CD4-positive, alpha-beta memory T cell (primary cell): ENCODE measurements at regions not wholly inside any gene's neighbourhood (a gene's known extent, or its start where the extent isn't known, plus 50 kb on each side); places are given as distances from the start of the nearest gene placed in this dataset.

Experiments
- CTCF ChIA-PET: fragments of 350-600 bp; sonication (Branson Sonifier 250); formaldehyde crosslinking; loops from one replicate; lab custom pipeline; 2021; ENCODE audit warnings: inconsistent platforms; ENCODE audit not compliant: partially characterized antibody; lab: Charles Lee
- POLR2A ChIA-PET: fragments of 350-600 bp; sonication (Branson Sonifier 250); formaldehyde crosslinking; loops from one replicate; lab custom pipeline; 2021; ENCODE audit not compliant: partially characterized antibody; lab: Charles Lee
- DNase-seq, 5 donors: peaks; one replicate each; pipeline versions ENCODE4 v3.0.0 to v3.0.0-alpha.2; 2020 to 2022; ENCODE audit warnings: mixed read lengths in 1 of 5
- H3K27ac ChIP-seq: one replicate; pipeline ENCODE4 v1.7.0; 2013; ENCODE audit warnings: low read depth, low read length
- H3K27me3 ChIP-seq: 2 replicates; pipeline ENCODE4 v1.7.0; 2013; ENCODE audit warnings: mild to moderate bottlenecking, low read length, moderate library complexity; ENCODE audit not compliant: insufficient read depth
- H3K36me3 ChIP-seq: 2 replicates; pipeline ENCODE4 v1.7.0; 2013; ENCODE audit warnings: mild to moderate bottlenecking, low read length, moderate library complexity; ENCODE audit not compliant: insufficient read depth
- H3K4me1 ChIP-seq: 2 replicates; pipeline ENCODE4 v1.7.0; 2013; ENCODE audit warnings: mild to moderate bottlenecking, low read length, moderate library complexity; ENCODE audit not compliant: insufficient read depth
- H3K4me3 ChIP-seq, 2 donors: one replicate each; pipeline ENCODE4 v1.7.0; 2013; ENCODE audit warnings: low read length in 2 of 2, mild to moderate bottlenecking in 1 of 2
- H3K9me3 ChIP-seq, 2 donors: one replicate each; pipeline ENCODE4 v1.7.0; 2013; ENCODE audit warnings: low read length in 2 of 2, control low read depth in 1 of 2; ENCODE audit not compliant: control insufficient read depth in 1 of 2
- H3K27ac Mint-ChIP-seq, 7 donors: one replicate each; pipeline ENCODE4 v1.8.0; 2020 to 2021; ENCODE audit warnings: mixed read lengths in 7 of 7, mild to moderate bottlenecking in 6 of 7, inconsistent platforms in 3 of 7, moderate library complexity in 3 of 7
- H3K27me3 Mint-ChIP-seq, 2 donors: one replicate each; pipeline ENCODE4 v1.8.0; 2020 to 2021; ENCODE audit warnings: mixed read lengths in 2 of 2
- H3K36me3 Mint-ChIP-seq, 2 donors: one replicate each; pipeline ENCODE4 v1.8.0; 2020 to 2021; ENCODE audit warnings: mixed read lengths in 2 of 2, inconsistent platforms in 1 of 2, mild to moderate bottlenecking in 1 of 2
- H3K4me1 Mint-ChIP-seq, 4 donors: one replicate each; pipeline ENCODE4 v1.8.0; 2020 to 2021; ENCODE audit warnings: mixed read lengths in 4 of 4, mild to moderate bottlenecking in 1 of 4
- H3K4me3 Mint-ChIP-seq, 8 donors: one replicate each; pipeline ENCODE4 v1.8.0; 2020 to 2021; ENCODE audit warnings: mixed read lengths in 8 of 8, mild to moderate bottlenecking in 7 of 8, moderate library complexity in 6 of 8, inconsistent platforms in 3 of 8
- H3K9me3 Mint-ChIP-seq, 8 donors: one replicate each; pipeline ENCODE4 v1.8.0; 2020 to 2021; ENCODE audit warnings: mixed read lengths in 8 of 8, mild to moderate bottlenecking in 5 of 8, inconsistent platforms in 3 of 8, moderate library complexity in 1 of 8
- intact Hi-C: fragments of 100-400 bp; cut with micrococcal nuclease; formaldehyde crosslinking; loops from one replicate; pipeline ENCODE4 v1.15.1; 2023

DNA sequence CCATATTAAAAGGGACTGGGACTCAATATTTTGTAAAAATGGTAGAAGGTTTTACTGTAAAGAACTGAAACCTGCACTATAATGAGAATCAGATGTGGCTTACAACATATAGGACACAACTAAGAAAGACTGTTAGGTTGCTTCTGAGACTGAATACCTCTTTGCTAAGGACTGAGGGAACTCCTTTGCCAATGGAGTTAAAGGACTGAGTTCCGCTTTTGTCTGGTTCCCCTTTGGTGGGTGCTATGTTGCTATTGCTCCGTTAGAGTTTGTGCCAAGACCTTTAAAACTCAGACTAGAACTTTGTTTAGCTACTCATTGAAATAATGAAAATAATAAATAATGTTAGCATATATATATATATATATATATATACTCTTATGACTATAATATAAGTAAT is 147.8 kb upstream of the KCNMB2 start:
- H3K36me3 Mint-ChIP-seq = no peaks in the 10 kb centered on the region
- Histone ChIP-seq H3K27me3 (no peaks in the 10 kb centered on the region), H3K27ac (no peak overlapping the region), H3K4me1 (no peaks in the 10 kb centered on the region), H3K4me3 (no peak overlapping the region), H3K36me3 (no peaks in the 10 kb centered on the region), H3K9me3 (no peaks in the 10 kb centered on the region)
- no peaks in the 10 kb centered on the region for H3K9me3 Mint-ChIP-seq
- H3K4me3 Mint-ChIP-seq = no peak overlapping the region
- H3K27ac Mint-ChIP-seq = no peak overlapping the region
- DNase-seq = no peak
- intact Hi-C loops = loop anchor here (10.0 kb wide), 1 partner anchor 1194 kb away; the partner anchor contains the start of gene TBL1XR1
- peaks cover 9 to 12% of the 10 kb centered on the region in 2 donors for H3K27me3 Mint-ChIP-seq
- ChIA-PET POLR2A (no interaction called here), CTCF (no interaction called here)
- no peaks in the 10 kb centered on the region for H3K4me1 Mint-ChIP-seq

DNA sequence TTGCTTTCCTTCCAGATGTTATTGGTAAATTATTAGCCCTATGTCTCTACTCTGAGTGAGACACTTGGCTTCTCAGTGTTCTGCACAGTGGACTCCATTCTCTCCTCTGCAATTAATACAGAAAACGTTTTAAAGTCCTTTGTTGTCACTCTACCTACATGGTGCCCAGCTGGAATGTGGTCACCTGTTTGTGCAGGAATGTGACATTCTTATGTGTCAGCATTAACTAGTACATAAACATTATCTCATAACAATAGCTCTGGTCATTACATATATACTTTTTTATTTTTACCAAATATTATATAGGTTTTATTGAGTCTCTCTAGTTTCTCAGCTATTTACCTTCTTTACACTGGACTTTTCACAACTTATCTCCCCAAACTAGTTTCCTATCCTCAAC is 147.0 kb upstream of the KCNMB2 start:
- H3K4me3 Mint-ChIP-seq = no peak overlapping the region
- ChIA-PET POLR2A (no interaction called here), CTCF (no interaction called here)
- intact Hi-C loops = loop anchor here (10.0 kb wide), 1 partner anchor 1194 kb away; the partner anchor contains the start of gene TBL1XR1
- H3K36me3 ChIP-seq = no peaks in the 10 kb centered on the region
- no peaks in the 10 kb centered on the region for H3K4me1 Mint-ChIP-seq
- H3K27me3 Mint-ChIP-seq = peaks cover 9 to 12% of the 10 kb centered on the region in 2 donors
- H3K4me1 ChIP-seq = no peaks in the 10 kb centered on the region
- peak overlapping the region in 1 of 7 donors; percentile 22 for H3K27ac Mint-ChIP-seq
- H3K36me3 Mint-ChIP-seq = no peaks in the 10 kb centered on the region
- H3K27me3 ChIP-seq = no peaks in the 10 kb centered on the region
- no peaks in the 10 kb centered on the region for H3K9me3 Mint-ChIP-seq
- DNase-seq = no peak
- H3K4me3 ChIP-seq = no peak overlapping the region
- no peak overlapping the region for H3K27ac ChIP-seq
- H3K9me3 ChIP-seq = no peaks in the 10 kb centered on the region

DNA sequence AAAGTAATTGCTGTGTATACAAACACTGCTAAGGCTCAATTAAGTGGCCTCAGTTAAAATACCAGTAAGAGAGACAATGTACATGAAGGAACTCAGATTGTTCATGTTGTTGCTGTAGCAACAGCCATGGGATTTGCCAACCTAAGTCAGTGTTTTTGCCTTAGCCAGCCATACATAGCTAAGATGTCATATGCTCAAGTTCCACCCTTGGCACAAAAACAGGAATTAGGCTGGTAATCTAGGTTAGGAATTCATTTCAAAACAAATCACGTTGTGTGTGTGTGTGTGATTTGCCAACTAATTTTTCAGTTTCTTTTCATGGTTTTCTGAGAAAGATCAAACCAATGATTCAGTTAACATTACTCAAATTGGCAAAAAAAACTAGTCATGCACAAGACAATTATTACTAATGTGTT is 143.7 kb upstream of the KCNMB2 start:
- Histone ChIP-seq H3K4me3 (no peak overlapping the region), H3K27me3 (no peaks in the 10 kb centered on the region), H3K36me3 (no peaks in the 10 kb centered on the region), H3K27ac (no peak overlapping the region), H3K4me1 (no peaks in the 10 kb centered on the region), H3K9me3 (no peaks in the 10 kb centered on the region)
- ChIA-PET POLR2A (no interaction called here), CTCF (interaction anchor here (1.1 kb wide), 1 partner anchor 1519 kb away, joined by 3 read pairs; no protein-coding TSS in a partner anchor)
- intact Hi-C loops = no loop called here
- no peaks in the 10 kb centered on the region for H3K9me3 Mint-ChIP-seq
- H3K27me3 Mint-ChIP-seq = peaks cover 5% of the 10 kb centered on the region in 2 donors
- H3K36me3 Mint-ChIP-seq = no peaks in the 10 kb centered on the region
- H3K27ac Mint-ChIP-seq = no peak overlapping the region
- no peak overlapping the region for H3K4me3 Mint-ChIP-seq
- no peak for DNase-seq
- H3K4me1 Mint-ChIP-seq = no peaks in the 10 kb centered on the region

DNA sequence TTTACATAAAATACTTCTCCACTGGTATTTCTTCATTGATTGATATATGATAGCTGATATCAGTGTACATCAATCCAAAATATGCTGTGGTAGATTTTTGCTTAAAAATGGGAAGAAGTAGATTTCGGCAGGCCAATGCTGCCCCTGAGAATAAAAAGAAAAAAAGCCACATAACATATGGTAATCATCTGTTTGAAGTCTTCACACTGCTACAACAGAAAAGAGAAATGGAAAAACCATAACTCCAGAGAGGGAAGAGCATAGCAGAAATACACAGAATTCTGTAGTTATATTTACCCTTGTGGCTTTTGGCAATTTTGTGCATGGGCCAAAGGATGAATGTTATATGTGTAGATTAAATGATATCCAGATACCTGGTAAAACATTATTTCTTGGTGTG is 143.1 kb upstream of the KCNMB2 start:
- no peak overlapping the region for H3K4me3 ChIP-seq
- DNase-seq = no peak
- intact Hi-C loops = no loop called here
- Mint-ChIP-seq H3K27ac (no peak overlapping the region), H3K36me3 (no peaks in the 10 kb centered on the region), H3K4me3 (no peak overlapping the region), H3K9me3 (no peaks in the 10 kb centered on the region), H3K27me3 (peaks cover 5% of the 10 kb centered on the region in 2 donors), H3K4me1 (no peaks in the 10 kb centered on the region)
- H3K27me3 ChIP-seq = no peaks in the 10 kb centered on the region
- ChIA-PET POLR2A (no interaction called here), CTCF (interaction anchor here (1.1 kb wide), 1 partner anchor 1520 kb away, joined by 3 read pairs; no protein-coding TSS in a partner anchor)
- H3K9me3 ChIP-seq = no peaks in the 10 kb centered on the region
- H3K27ac ChIP-seq = no peak overlapping the region
- H3K4me1 ChIP-seq = no peaks in the 10 kb centered on the region
- H3K36me3 ChIP-seq = no peaks in the 10 kb centered on the region

DNA sequence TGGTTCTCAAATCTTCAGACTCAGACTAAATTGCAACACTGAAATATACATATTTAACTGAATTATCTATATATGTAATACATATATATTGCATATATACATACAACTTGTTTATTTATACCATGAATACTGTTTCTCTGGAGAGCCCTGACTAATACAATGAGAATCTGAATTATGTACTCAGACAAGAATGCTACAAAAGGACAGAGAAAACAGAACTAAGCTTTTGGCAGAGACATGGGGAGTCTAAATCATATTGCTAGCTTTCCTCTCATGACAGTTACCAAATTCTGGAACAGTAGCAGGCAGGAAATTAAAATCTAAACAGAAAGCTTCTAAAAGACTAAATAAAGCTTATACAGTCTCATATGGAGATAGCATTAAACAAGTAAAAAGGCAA is 142.4 kb upstream of the KCNMB2 start:
- CTCF ChIA-PET = interaction anchor here (1.4 to 2.3 kb wide), 2 partner anchors 8 to 1521 kb away, joined by 5 to 17 read pairs; no protein-coding TSS in a partner anchor
- H3K27me3 Mint-ChIP-seq = peaks cover 5% of the 10 kb centered on the region in 2 donors
- no peaks in the 10 kb centered on the region for H3K9me3 ChIP-seq
- no peaks in the 10 kb centered on the region for H3K4me1 Mint-ChIP-seq
- H3K36me3 Mint-ChIP-seq = no peaks in the 10 kb centered on the region
- no peak overlapping the region for H3K4me3 ChIP-seq
- intact Hi-C loops = no loop called here
- H3K36me3 ChIP-seq = no peaks in the 10 kb centered on the region
- POLR2A ChIA-PET = no interaction called here
- H3K4me3 Mint-ChIP-seq = no peak overlapping the region
- no peak overlapping the region for H3K27ac Mint-ChIP-seq
- no peak overlapping the region for H3K27ac ChIP-seq
- no peak for DNase-seq
- no peaks in the 10 kb centered on the region for H3K4me1 ChIP-seq
- H3K27me3 ChIP-seq = no peaks in the 10 kb centered on the region
- no peaks in the 10 kb centered on the region for H3K9me3 Mint-ChIP-seq

DNA sequence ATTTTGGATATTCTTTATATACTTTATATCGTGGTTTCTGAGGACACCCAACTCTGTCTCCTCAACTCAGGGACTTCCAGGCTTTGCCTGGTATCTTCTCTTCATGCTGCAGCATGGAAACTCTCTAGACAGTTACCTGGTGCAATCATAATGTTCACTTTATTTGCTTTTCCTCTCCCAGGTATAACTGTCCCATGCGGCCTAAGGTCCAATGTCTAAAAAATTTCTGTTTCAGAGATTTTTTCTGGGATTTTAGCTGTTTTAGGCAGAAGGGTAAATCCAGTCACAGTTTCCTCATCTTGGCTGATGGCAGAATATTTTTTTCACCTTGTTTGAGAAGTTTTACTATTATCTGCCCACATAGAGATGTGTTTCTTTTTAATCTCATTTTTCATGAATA is 139.9 kb upstream of the KCNMB2 start:
- H3K36me3 Mint-ChIP-seq = no peaks in the 10 kb centered on the region
- no peaks in the 10 kb centered on the region for H3K36me3 ChIP-seq
- ChIA-PET POLR2A (no interaction called here), CTCF (no interaction called here)
- H3K4me1 ChIP-seq = no peaks in the 10 kb centered on the region
- H3K9me3 Mint-ChIP-seq = no peaks in the 10 kb centered on the region
- DNase-seq = no peak
- H3K9me3 ChIP-seq = no peaks in the 10 kb centered on the region
- H3K27ac Mint-ChIP-seq = no peak overlapping the region
- intact Hi-C loops = no loop called here
- no peak overlapping the region for H3K4me3 ChIP-seq
- H3K27ac ChIP-seq = no peak overlapping the region
- H3K27me3 ChIP-seq = no peaks in the 10 kb centered on the region
- H3K4me3 Mint-ChIP-seq = no peak overlapping the region
- no peaks in the 10 kb centered on the region for H3K4me1 Mint-ChIP-seq
- peaks cover 0 to 2% of the 10 kb centered on the region in 2 donors for H3K27me3 Mint-ChIP-seq

DNA sequence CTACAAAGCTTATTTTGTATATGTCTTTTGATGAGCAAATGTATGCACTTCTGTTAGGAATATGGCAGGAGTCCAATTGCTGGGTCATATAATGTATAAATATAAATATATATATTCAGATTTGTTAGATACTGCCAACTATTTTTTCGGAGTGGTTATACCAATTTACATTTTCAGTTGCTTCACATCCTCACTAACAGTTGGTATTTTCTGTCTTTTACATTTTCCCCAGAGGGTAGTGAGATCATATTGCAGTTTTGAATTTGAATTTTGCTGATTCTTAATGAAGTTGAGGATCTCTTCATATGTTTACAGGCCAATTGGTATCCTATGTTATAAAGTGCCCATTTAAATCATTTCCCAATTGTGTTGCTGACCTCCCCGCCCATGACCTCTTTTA is 139.0 kb upstream of the KCNMB2 start:
- H3K9me3 Mint-ChIP-seq = no peaks in the 10 kb centered on the region
- no peaks in the 10 kb centered on the region for H3K4me1 Mint-ChIP-seq
- no peak overlapping the region for H3K27ac Mint-ChIP-seq
- H3K4me3 ChIP-seq = no peak overlapping the region
- POLR2A ChIA-PET = no interaction called here
- no peaks in the 10 kb centered on the region for H3K9me3 ChIP-seq
- no peak overlapping the region for H3K4me3 Mint-ChIP-seq
- no peaks in the 10 kb centered on the region for H3K36me3 Mint-ChIP-seq
- CTCF ChIA-PET = no interaction called here
- no peak for DNase-seq
- H3K27ac ChIP-seq = no peak overlapping the region
- no peaks in the 10 kb centered on the region for H3K27me3 ChIP-seq
- no peaks in the 10 kb centered on the region for H3K36me3 ChIP-seq
- intact Hi-C loops = no loop called here
- peaks cover 0 to 2% of the 10 kb centered on the region in 2 donors for H3K27me3 Mint-ChIP-seq
- no peaks in the 10 kb centered on the region for H3K4me1 ChIP-seq

DNA sequence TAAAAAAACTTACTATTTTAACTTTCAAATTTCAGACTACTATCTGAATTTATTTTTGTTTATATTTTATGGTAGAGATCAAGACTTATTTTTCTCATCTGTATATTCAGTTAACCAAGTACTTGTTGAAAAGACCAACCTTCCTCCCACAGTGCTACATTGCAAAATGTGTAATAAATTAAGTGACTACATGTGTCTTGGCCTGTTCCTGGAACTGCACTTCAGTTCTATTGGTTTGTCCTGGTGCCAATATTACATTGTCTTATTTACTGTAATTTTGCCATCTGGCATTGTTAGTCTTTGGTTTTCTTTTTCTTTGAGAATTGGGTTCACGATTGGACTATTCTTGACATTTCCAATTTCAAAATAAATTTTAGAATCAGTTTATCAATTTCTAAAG is 138.4 kb upstream of the KCNMB2 start:
- Mint-ChIP-seq H3K4me1 (no peaks in the 10 kb centered on the region), H3K27me3 (peaks cover 0 to 2% of the 10 kb centered on the region in 2 donors), H3K4me3 (no peak overlapping the region), H3K27ac (no peak overlapping the region), H3K36me3 (no peaks in the 10 kb centered on the region), H3K9me3 (no peaks in the 10 kb centered on the region)
- no peak for DNase-seq
- Histone ChIP-seq H3K4me3 (no peak overlapping the region), H3K36me3 (no peaks in the 10 kb centered on the region), H3K27ac (no peak overlapping the region), H3K4me1 (no peaks in the 10 kb centered on the region), H3K9me3 (no peaks in the 10 kb centered on the region), H3K27me3 (no peaks in the 10 kb centered on the region)
- POLR2A ChIA-PET = no interaction called here
- intact Hi-C loops = no loop called here
- CTCF ChIA-PET = no interaction called here
